LNCAP (cell line): ENCODE measurements at regions not wholly inside any gene's neighbourhood (a gene's known extent, or its start where the extent isn't known, plus 50 kb on each side); places are given as distances from the start of the nearest gene placed in this dataset.

Source experiments
- TF ChIP-seq, protein P1 (sequence below): fragments of 450-650 bp; IDR thresholded peaks from 2 replicates; pipeline ENCODE4 v1.5.1; 2017; ENCODE audit warnings: mild to moderate bottlenecking

- TF ChIP-seq, protein P1, sequence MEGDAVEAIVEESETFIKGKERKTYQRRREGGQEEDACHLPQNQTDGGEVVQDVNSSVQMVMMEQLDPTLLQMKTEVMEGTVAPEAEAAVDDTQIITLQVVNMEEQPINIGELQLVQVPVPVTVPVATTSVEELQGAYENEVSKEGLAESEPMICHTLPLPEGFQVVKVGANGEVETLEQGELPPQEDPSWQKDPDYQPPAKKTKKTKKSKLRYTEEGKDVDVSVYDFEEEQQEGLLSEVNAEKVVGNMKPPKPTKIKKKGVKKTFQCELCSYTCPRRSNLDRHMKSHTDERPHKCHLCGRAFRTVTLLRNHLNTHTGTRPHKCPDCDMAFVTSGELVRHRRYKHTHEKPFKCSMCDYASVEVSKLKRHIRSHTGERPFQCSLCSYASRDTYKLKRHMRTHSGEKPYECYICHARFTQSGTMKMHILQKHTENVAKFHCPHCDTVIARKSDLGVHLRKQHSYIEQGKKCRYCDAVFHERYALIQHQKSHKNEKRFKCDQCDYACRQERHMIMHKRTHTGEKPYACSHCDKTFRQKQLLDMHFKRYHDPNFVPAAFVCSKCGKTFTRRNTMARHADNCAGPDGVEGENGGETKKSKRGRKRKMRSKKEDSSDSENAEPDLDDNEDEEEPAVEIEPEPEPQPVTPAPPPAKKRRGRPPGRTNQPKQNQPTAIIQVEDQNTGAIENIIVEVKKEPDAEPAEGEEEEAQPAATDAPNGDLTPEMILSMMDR: no peak
Observed at GRCh38 chrY:12310832-12311231, 390.2 kb upstream of the USP9Y start.

GRCh38 chrY:12327751-12328150 is 373.3 kb upstream of the USP9Y start:
- TF ChIP-seq, protein P1: no peak

DNA sequence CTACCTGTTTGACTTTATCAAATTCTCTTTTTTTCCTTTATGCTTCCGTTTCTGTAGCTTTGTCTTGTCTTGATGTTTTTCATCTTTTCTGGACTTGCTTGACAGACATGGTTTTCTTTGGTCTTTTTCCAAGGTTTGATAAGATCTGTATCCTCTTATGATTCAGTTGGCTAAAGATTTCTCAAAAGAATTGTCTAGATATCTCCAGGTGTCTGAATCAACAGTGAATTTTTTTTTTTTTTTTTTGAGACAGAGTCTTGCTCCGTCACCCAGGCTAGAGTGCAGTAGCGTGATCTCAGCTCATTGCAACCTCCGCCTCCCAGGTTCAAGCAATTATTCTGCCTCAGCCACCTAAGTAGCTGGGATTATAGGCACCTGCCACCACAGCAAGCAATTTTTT is 357.8 kb upstream of the USP9Y start:
- TF ChIP-seq, protein P1: no peak

DNA sequence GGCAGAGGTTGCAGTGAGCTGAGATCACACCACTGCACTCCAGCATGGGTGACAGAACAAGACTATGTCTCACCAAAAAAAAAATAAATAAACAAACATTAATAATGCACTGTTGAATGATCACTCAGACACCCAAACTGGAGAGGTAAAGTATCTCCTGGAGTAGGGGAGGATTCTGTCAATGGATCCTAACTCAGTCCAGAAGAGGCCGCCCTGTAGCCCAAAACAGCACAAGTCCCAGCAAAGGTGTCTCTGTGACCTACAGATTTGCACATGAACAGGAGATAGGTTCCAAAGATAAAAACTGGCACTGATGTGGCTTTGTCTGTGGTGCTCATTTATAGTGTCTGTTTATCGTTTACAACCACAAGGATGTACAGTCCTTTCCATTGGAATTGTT is 352.9 kb upstream of the USP9Y start:
- TF ChIP-seq, protein P1: no peak; the same call in 1 of the 2 replicates

GRCh38 chrY:12357204-12357603 is 343.8 kb upstream of the USP9Y start:
- TF ChIP-seq, protein P1: no peak

DNA sequence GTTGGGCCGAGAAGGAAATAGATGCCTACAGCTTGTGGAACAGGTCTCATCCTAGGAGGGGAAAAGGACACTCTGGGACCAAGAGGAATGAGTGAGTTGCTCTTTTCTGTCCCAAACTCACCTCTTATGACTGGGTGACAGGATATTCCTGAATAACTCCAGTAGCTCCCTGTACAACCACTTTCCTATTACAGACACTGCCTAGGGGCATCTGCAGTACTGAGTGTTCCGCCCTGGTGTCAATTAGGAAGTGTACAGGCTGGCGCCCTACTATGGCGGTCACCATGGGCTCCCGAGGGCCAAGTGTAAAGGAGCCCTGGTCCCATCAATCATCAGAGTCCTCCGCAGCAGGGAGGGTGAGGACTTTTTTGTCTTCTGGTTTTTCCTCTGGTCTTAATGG is 343.4 kb upstream of the USP9Y start:
- TF ChIP-seq, protein P1: no peak

DNA sequence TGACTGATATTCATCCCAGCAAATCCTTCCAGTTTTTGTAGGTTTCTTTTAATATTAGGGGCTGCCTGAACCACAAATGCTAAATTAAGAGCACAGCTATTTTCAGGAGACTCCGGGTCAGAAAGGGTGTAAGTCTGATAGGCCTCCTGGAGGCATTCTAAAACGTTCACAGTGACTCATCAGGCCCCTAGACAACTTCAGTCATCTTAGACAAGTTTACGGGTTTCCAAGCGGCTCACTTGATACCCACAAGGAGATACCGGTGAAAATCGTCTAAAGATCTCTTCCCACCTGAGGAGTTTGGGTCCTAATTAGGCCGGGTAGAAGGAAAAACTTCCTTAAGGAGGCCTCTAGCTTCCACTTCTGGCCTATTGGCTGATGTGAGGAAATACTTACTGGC is 342.7 kb upstream of the USP9Y start:
- TF ChIP-seq, protein P1: no peak

DNA sequence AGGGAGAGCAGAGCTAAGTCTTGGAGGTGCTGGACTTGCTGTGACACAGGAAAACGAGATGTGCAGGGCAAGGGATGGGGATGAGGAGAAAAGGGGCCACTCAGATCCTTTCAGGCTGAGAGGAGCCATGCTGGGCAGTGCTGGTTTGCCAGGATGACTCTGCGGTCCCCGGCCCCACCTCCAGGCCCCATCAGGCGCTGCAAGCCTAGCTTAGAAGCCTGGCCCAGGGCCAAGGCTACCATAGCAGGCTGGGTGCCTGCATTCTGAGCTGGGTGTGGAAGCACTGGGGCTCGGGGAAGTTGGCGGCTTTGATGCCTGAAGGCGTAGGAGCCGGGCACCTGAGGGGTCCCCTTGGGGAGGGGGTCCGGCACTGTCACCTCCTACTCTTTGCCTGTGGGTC is 341.2 kb upstream of the USP9Y start:
- TF ChIP-seq, protein P1: no peak
